Upper lobe of left lung (tissue), 4 donors: ENCODE measurements at regions not wholly inside any gene's neighbourhood (a gene's known extent, or its start where the extent isn't known, plus 50 kb on each side); places are given as distances from the start of the nearest gene placed in this dataset.

Experiments
- CTCF ChIP-seq, 6 experiments: fragments of 450-650 bp in 4 of 6; fragments of 200-600 bp in 2 of 6; sonication (generic) in 2 of 6; IDR thresholded peaks; one replicate each; pipeline ENCODE4 v1.5.1; 2016 to 2019; ENCODE audit warnings: antibody characterized with exemption in 6 of 6
- POLR2A ChIP-seq, 4 donors: fragments of 450-650 bp; IDR thresholded peaks; one replicate each; pipeline ENCODE4 v1.5.1; 2016 to 2017; ENCODE audit warnings: antibody characterized with exemption in 4 of 4, mild to moderate bottlenecking in 2 of 4

GRCh38 chr9:120336753-120337090 lies 243.2 kb downstream of the CDK5RAP2 start:
- TF ChIP-seq POLR2A (IDR thresholded peaks at IDR 0.05) = no peak
- no peak for TF ChIP-seq CTCF (IDR thresholded peaks at IDR 0.05)
